Spleen (tissue), 3 donors: ENCODE measurements at regions not wholly inside any gene's neighbourhood (a gene's known extent, or its start where the extent isn't known, plus 50 kb on each side); places are given as distances from the start of the nearest gene placed in this dataset.

Experiments
- POLR2A ChIP-seq, 3 donors: fragments of 450-650 bp; IDR thresholded peaks; one replicate each; pipeline ENCODE4 v1.5.1; 2017; ENCODE audit warnings: antibody characterized with exemption in 3 of 3, mild to moderate bottlenecking in 1 of 3
- POLR2AphosphoS5 ChIP-seq, 3 donors: sonication (generic); formaldehyde crosslinking; IDR thresholded peaks; one replicate each; pipeline ENCODE4 v1.5.1; 2017; ENCODE audit warnings: antibody characterized with exemption in 3 of 3

DNA sequence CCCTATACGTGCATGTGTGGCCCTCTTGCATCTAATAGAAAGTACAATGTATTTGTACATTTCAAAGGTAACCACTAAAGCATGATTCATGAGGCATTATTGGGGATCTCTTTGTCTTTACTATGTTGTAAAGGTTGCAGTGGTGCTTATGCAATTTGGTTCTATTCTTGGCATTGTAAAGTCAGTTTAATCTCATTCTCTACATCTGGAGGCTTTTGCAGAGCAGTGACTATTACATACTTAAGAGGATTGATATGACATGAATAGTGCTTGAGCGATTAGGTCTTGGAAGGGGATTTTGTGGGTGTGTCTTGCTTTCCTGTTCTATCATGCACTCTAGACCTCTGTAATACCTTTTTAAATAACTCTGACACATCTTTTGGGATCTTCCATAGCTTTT, 610.0 kb downstream of the EFNB2 start:
- TF ChIP-seq POLR2AphosphoS5 (IDR thresholded peaks at IDR 0.05) (no peak), POLR2A (IDR thresholded peaks at IDR 0.05) (no peak)
